Lower lobe of right lung (tissue), 2 donors: ENCODE measurements at regions not wholly inside any gene's neighbourhood (a gene's known extent, or its start where the extent isn't known, plus 50 kb on each side); places are given as distances from the start of the nearest gene placed in this dataset.
"Not testable (repeated sequence)": the region's sequence is repeated elsewhere in the genome, so short reads cannot be mapped to it uniquely, and the experiment has no call there.

Experiments used
- ATAC-seq, 2 donors: fragments of 200-7000 bp; cut with Tn5 transposase; one replicate each; pipeline ENCODE4 v1.9.1; 2020 to 2022; ENCODE audit warnings: mild to moderate bottlenecking in 2 of 2, moderate library complexity in 2 of 2
- DNase-seq: peaks from one replicate; pipeline ENCODE4 v3.0.0-alpha.2; 2020
- H3K27ac ChIP-seq: fragments of 200-600 bp; one replicate; pipeline ENCODE4 v1.8.0; 2022
- H3K27me3 ChIP-seq: fragments of 200-600 bp; one replicate; pipeline ENCODE4 v1.8.0; 2022; ENCODE audit warnings: low read depth
- H3K36me3 ChIP-seq: fragments of 200-600 bp; one replicate; pipeline ENCODE4 v1.8.0; 2022; ENCODE audit warnings: mild to moderate bottlenecking
- H3K4me1 ChIP-seq: fragments of 200-600 bp; one replicate; pipeline ENCODE4 v1.8.0; 2022
- H3K4me3 ChIP-seq: fragments of 200-600 bp; one replicate; pipeline ENCODE4 v1.8.0; 2022; ENCODE audit warnings: mild to moderate bottlenecking
- H3K9me3 ChIP-seq: fragments of 200-600 bp; one replicate; pipeline ENCODE4 v1.8.0; 2022
- intact Hi-C: fragments of 100-400 bp; cut with DNase I; formaldehyde crosslinking; loops from one replicate; pipeline ENCODE4 v1.11.0; 2022
- TF ChIP-seq, protein P1 (sequence below): fragments of 200-600 bp; IDR thresholded peaks from one replicate; pipeline ENCODE4 v1.8.0; 2022; ENCODE audit warnings: antibody characterized with exemption, mild to moderate bottlenecking
- donor health status: DM: no; HTN: yes; CAD: no; lungs with severe emphysema.

DNA sequence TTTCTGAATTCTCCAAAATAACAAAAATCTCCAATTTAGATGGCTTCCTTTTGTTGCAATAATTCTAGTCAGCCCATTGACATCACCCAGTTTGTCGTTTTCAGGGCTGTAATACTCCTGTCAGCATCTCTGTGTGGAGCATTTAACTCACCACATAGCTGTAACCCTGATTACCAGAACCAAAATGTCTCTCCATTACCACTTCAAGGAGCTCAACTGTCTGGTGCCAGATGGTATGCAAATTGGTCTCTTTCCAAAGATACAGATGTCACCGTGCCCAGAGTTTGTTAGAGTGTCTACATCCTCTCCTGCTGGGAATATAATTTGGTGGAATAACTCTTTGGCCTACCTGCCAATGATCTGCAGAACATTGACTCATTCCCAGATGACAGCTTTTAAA is 350.3 kb upstream of the POT1 start:
- no peak overlapping the region for H3K27ac ChIP-seq
- no peaks in the 10 kb centered on the region for H3K4me1 ChIP-seq
- no peaks in the 10 kb centered on the region for H3K36me3 ChIP-seq
- DNase-seq (no peak), ATAC-seq (no peak)
- TF ChIP-seq, protein P1, sequence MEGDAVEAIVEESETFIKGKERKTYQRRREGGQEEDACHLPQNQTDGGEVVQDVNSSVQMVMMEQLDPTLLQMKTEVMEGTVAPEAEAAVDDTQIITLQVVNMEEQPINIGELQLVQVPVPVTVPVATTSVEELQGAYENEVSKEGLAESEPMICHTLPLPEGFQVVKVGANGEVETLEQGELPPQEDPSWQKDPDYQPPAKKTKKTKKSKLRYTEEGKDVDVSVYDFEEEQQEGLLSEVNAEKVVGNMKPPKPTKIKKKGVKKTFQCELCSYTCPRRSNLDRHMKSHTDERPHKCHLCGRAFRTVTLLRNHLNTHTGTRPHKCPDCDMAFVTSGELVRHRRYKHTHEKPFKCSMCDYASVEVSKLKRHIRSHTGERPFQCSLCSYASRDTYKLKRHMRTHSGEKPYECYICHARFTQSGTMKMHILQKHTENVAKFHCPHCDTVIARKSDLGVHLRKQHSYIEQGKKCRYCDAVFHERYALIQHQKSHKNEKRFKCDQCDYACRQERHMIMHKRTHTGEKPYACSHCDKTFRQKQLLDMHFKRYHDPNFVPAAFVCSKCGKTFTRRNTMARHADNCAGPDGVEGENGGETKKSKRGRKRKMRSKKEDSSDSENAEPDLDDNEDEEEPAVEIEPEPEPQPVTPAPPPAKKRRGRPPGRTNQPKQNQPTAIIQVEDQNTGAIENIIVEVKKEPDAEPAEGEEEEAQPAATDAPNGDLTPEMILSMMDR: no peak
- H3K4me3 ChIP-seq: no peak overlapping the region
- intact Hi-C loops: no loop called here
- no peaks in the 10 kb centered on the region for H3K27me3 ChIP-seq
- no peaks in the 10 kb centered on the region for H3K9me3 ChIP-seq

DNA sequence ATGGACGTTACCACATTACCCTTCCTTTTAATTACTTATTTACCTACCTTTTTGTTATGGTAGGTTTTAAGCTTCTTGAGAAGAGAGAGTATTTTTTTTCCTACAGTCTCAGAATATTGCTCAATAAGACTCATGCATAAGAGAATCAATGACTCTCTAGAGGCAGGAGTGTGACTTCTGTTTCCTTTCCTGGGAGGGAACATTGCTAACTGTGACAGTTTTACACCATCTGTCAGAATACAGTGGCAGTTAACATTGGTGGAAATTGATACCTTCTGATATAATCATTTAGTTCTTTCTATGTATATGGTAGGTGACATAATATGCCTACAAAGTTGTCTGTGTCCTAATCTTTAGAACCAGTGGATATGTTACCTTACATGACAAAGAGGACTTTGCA is 348.7 kb upstream of the POT1 start:
- H3K27ac ChIP-seq: no peak overlapping the region
- TF ChIP-seq, protein P1: no peak
- ATAC-seq (no peak), DNase-seq (no peak)
- intact Hi-C loops: no loop called here
- no peak overlapping the region for H3K4me3 ChIP-seq
- no peaks in the 10 kb centered on the region for H3K36me3 ChIP-seq
- H3K4me1 ChIP-seq: no peaks in the 10 kb centered on the region
- no peaks in the 10 kb centered on the region for H3K9me3 ChIP-seq
- H3K27me3 ChIP-seq: no peaks in the 10 kb centered on the region

DNA sequence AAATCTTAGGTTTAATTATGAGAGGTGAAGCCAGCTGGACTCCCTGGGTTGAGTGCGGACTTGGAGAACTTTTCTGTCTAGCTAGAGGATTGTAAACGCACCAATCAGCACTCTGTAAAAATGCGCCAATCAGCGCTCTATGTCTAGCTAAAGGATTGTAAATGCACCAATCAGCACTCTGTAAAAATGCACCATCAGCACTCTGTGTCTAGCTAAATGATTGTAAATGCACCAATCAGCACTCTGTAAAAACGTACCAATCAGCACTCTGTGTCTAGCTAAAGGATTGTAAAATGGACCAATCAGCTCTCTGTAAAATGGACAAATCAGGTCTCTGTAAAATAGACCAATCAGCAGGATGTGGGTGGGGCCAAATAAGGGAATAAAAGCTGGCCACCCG is 345.1 kb upstream of the POT1 start:
- H3K4me1 ChIP-seq, H3K9me3 ChIP-seq, DNase-seq, H3K36me3 ChIP-seq, intact Hi-C loops, H3K27ac ChIP-seq, H3K4me3 ChIP-seq, ATAC-seq, H3K27me3 ChIP-seq: not testable (repeated sequence)

DNA sequence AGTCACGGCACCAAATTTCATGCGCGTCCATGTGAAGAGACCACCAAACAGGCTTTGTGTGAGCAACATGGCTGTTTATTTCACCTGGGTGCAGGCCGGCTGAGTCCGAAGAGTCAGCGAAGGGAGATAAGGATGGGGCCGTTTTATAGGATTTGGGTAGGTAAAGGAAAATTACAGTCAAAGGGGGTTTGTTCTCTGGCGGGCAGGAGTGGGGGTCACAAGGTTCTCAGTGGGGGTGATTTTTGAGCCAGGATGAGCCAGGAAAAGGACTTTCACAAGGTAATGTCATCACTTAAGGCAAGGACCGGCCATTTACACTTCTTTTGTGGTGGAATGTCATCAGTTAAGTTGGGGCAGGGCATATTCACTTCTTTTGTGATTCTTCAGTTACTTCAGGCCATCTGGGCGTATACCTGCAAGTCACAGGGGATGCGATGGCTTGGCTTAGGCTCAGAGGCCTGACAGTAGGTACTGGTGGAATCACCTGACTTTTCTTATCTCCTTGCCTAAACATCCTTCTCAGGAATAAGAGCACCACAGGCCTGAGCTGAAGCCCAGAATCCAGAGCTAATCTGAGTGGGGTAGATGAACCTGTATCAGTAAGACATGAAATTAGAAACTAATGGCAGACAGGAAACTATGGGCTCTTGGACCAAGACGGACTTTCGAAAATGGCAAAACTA is 334.7 kb upstream of the POT1 start:
- H3K27me3 ChIP-seq, H3K9me3 ChIP-seq, H3K36me3 ChIP-seq, H3K4me1 ChIP-seq, ATAC-seq, DNase-seq, H3K27ac ChIP-seq, H3K4me3 ChIP-seq, intact Hi-C loops: not testable (repeated sequence)

DNA sequence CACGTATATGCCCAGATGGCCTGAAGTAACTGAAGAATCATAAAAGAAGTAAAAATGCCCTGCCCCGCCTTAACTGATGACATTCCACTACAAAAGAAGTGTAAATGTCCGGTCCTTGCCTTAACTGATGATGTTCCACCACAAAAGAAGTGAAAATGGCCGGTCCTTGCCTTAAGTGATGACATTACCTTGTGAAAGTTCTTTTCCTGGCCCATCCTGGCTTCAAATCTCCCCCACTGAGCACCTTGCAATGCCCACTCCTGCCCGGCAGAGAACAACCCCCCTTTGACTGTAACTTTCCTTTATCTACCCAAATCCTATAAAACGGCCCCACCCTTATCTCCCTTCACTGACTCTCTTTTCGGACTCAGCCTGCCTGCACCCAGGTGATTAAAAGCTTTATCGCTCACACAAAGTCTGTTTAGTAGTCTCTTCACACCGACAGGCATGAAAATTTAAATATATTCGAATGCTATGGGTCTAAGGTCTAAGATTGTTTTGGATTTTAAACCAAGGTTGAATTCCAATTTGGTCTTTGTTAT is 329.3 kb upstream of the POT1 start:
- intact Hi-C loops, DNase-seq, H3K4me1 ChIP-seq, H3K27me3 ChIP-seq, H3K27ac ChIP-seq, H3K4me3 ChIP-seq, H3K9me3 ChIP-seq, H3K36me3 ChIP-seq, ATAC-seq: not testable (repeated sequence)

DNA sequence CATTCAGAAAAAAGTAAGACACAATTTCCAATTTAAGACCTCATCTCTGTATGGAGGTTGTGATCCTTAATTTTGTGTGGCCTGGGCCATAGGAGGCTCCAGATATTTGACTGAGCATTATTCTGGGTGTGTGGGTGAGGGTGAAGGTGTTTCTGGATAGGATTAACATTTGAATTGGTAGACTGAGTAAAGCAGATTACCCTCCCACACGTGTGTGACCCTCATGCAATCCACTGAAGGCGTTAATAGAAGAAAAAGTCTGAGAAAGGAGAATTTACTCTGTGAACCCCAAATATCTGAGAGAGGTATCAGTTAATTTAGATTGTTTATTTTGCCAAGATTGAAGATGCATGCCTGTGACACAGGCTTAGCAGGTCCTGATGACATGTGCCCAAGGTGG is 328.0 kb upstream of the POT1 start:
- ATAC-seq (no peak), DNase-seq (no peak)
- H3K9me3 ChIP-seq: no peaks in the 10 kb centered on the region
- H3K27ac ChIP-seq: no peak overlapping the region
- H3K27me3 ChIP-seq: no peaks in the 10 kb centered on the region
- intact Hi-C loops: no loop called here
- TF ChIP-seq, protein P1: no peak
- no peaks in the 10 kb centered on the region for H3K4me1 ChIP-seq
- H3K4me3 ChIP-seq: no peak overlapping the region
- no peaks in the 10 kb centered on the region for H3K36me3 ChIP-seq

DNA sequence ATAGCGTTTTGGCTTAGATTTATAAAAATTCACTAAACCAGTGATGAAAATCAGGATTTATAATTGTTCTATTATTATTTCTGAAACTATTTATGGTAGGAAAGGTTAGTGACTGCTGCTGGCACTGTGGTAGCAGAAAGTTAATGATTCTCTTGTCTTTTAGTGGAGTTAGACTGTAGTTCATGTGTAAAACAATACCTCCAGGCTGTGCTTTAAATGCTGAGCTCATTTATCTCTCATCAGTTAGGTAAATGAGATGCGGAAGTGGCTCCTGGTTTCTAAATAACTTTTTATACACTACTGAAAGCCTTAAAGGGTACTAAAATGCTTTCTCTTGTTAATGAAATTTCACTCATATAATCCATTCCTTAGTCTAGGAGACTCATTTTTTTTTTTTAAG is 326.8 kb upstream of the POT1 start:
- Histone ChIP-seq H3K4me3 (no peak overlapping the region), H3K4me1 (no peaks in the 10 kb centered on the region), H3K36me3 (no peaks in the 10 kb centered on the region), H3K9me3 (no peaks in the 10 kb centered on the region), H3K27ac (no peak overlapping the region), H3K27me3 (no peaks in the 10 kb centered on the region)
- TF ChIP-seq, protein P1: no peak
- no peak for DNase-seq
- intact Hi-C loops: no loop called here
- no peak for ATAC-seq
